T-helper 2 cell treated with Interferon-gamma antibody and Interleukin-4, amounts not matched to agents 100 ng/mL and 5 ng/mL, for 36 hours (primary cell): ENCODE measurements at regions not wholly inside any gene's neighbourhood (a gene's known extent, or its start where the extent isn't known, plus 50 kb on each side); places are given as distances from the start of the nearest gene placed in this dataset.

Experiments
- intact Hi-C: fragments of 100-400 bp; cut with micrococcal nuclease; formaldehyde crosslinking; loops from one replicate; pipeline ENCODE4 v1.15.1; 2023

- intact Hi-C loops, result no loop called here
Measured at GRCh38 chr12:127526925-127527324, 740.0 kb upstream of the TMEM132C start.

- intact Hi-C loops, result no loop called here
Measured at GRCh38 chr12:127528551-127528950, 738.4 kb upstream of the TMEM132C start.

- intact Hi-C loops, result no loop called here
Measured at GRCh38 chr12:127531542-127531941, 735.4 kb upstream of the TMEM132C start.

- intact Hi-C loops, result no loop called here
Measured at GRCh38 chr12:127533353-127533752, 733.6 kb upstream of the TMEM132C start.

GRCh38 chr12:127536833-127537428 is 730.0 kb upstream of the TMEM132C start:
- intact Hi-C loops, result no loop called here

- intact Hi-C loops, result no loop called here
Measured at GRCh38 chr12:127538316-127538715, 728.7 kb upstream of the TMEM132C start.

GRCh38 chr12:127539226-127539858 is 727.6 kb upstream of the TMEM132C start:
- intact Hi-C loops, result no loop called here

GRCh38 chr12:127542391-127542790 is 724.6 kb upstream of the TMEM132C start:
- intact Hi-C loops, result no loop called here

- intact Hi-C loops, result no loop called here
Measured at GRCh38 chr12:127542931-127543330, 724.0 kb upstream of the TMEM132C start.

GRCh38 chr12:127546721-127547505 is 720.1 kb upstream of the TMEM132C start:
- intact Hi-C loops, result no loop called here

- intact Hi-C loops, result no loop called here
Measured at GRCh38 chr12:127548123-127548553, 718.8 kb upstream of the TMEM132C start.

- intact Hi-C loops, result loop anchor here (10.0 kb wide), 1 partner anchor 465 kb away; no protein-coding TSS in a partner anchor
Measured at GRCh38 chr12:127550271-127550670, 716.7 kb upstream of the TMEM132C start.

GRCh38 chr12:127552838-127553237 is 714.1 kb upstream of the TMEM132C start:
- intact Hi-C loops, result loop anchor here (10.0 kb wide), 1 partner anchor 468 kb away; no protein-coding TSS in a partner anchor

- intact Hi-C loops, result loop anchor here (5.0 to 10.0 kb wide), 3 partner anchors 68 to 470 kb away; no protein-coding TSS in a partner anchor
Measured at GRCh38 chr12:127555071-127555470, 711.9 kb upstream of the TMEM132C start.

- intact Hi-C loops, result loop anchor here (2.0 to 10.0 kb wide), 4 partner anchors 69 to 472 kb away; no protein-coding TSS in a partner anchor
Measured at GRCh38 chr12:127556231-127556886, 710.6 kb upstream of the TMEM132C start.

GRCh38 chr12:127558361-127558760 is 708.6 kb upstream of the TMEM132C start:
- intact Hi-C loops, result loop anchor here (2.0 to 10.0 kb wide), 4 partner anchors 71 to 474 kb away; no protein-coding TSS in a partner anchor

- intact Hi-C loops, result loop anchor here (2.0 to 10.0 kb wide), 4 partner anchors 72 to 475 kb away; no protein-coding TSS in a partner anchor
Measured at GRCh38 chr12:127559349-127560040, 707.5 kb upstream of the TMEM132C start.

GRCh38 chr12:127560041-127560478 is 706.9 kb upstream of the TMEM132C start:
- intact Hi-C loops, result no loop called here

GRCh38 chr12:127562816-127563215 is 704.2 kb upstream of the TMEM132C start:
- intact Hi-C loops, result no loop called here

- intact Hi-C loops, result no loop called here
Measured at GRCh38 chr12:127565241-127565640, 701.7 kb upstream of the TMEM132C start.

- intact Hi-C loops, result no loop called here
Measured at GRCh38 chr12:127567531-127567930, 699.4 kb upstream of the TMEM132C start.
